Neutrophil (primary cell): ENCODE measurements at regions not wholly inside any gene's neighbourhood (a gene's known extent, or its start where the extent isn't known, plus 50 kb on each side); places are given as distances from the start of the nearest gene placed in this dataset.

Experiments
- H3K27ac ChIP-seq: fragments of 200-600 bp; sonication (generic); 2 replicates; pipeline ENCODE4 v1.5.1; 2016; ENCODE audit warnings: mild to moderate bottlenecking, moderate library complexity
- H3K27me3 ChIP-seq: fragments of 200-600 bp; sonication (generic); 2 replicates; pipeline ENCODE4 v1.6.0; 2016; ENCODE audit warnings: mild to moderate bottlenecking
- H3K36me3 ChIP-seq: fragments of 200-600 bp; sonication (generic); 2 replicates; pipeline ENCODE4 v1.5.1; 2017
- H3K4me1 ChIP-seq, 2 experiments: fragments of 200-600 bp in 1 of 2; sonication (generic) in 1 of 2; 1 replicate in 1 of 2; 2 replicates in 1 of 2; pipeline versions ENCODE4 v1.5.1 to v1.6.1; 2013 to 2016; ENCODE audit warnings: low read depth in 1 of 2, low read length in 1 of 2, mild to moderate bottlenecking in 1 of 2, moderate library complexity in 1 of 2; ENCODE audit not compliant: control insufficient read depth in 1 of 2, insufficient read depth in 1 of 2
- H3K4me3 ChIP-seq, 2 experiments: fragments of 200-600 bp in 1 of 2; sonication (generic) in 1 of 2; 1 replicate in 1 of 2; 2 replicates in 1 of 2; pipeline ENCODE4 v1.5.1; 2013 to 2016; ENCODE audit warnings: low read depth in 1 of 2, low read length in 1 of 2, mild to moderate bottlenecking in 1 of 2, moderate library complexity in 1 of 2
- H3K9me3 ChIP-seq: fragments of 200-600 bp; sonication (generic); 2 replicates; pipeline ENCODE4 v1.5.1; 2016
- CTCF ChIP-seq: fragments of 200-600 bp; sonication (generic); IDR thresholded peaks from 2 replicates; pipeline ENCODE4 v1.5.1; 2016; ENCODE audit warnings: antibody characterized with exemption

GRCh38 chr4:160880180-160880579, 1283.6 kb downstream of the FSTL5 start:
- Histone ChIP-seq H3K27me3 (no peaks in the 10 kb centered on the region), H3K27ac (no peak overlapping the region), H3K4me3 (no peak overlapping the region), H3K9me3 (no peaks in the 10 kb centered on the region), H3K36me3 (no peaks in the 10 kb centered on the region), H3K4me1 (no peaks in the 10 kb centered on the region)
- TF ChIP-seq CTCF, result no peak

DNA sequence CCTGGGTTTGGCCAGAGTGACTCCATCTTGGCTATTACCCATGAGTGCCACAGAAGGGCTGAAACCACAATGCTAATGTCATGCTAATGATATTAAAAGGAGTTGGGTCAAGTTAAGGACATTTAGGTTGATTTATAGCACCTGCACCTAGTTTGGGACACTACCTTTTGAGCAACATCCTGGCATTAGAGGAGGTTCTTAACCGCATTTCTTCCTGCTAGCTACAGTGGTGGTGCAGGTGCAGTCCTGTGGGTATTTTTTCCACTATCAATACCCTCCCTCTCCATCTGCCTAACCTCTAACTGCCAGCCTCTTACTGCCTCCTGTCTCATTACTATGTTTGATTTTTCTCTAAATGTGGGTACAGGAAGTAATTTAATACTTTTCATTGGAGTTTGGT, 1276.1 kb downstream of the FSTL5 start:
- no peaks in the 10 kb centered on the region for H3K9me3 ChIP-seq
- no peak for TF ChIP-seq CTCF

DNA sequence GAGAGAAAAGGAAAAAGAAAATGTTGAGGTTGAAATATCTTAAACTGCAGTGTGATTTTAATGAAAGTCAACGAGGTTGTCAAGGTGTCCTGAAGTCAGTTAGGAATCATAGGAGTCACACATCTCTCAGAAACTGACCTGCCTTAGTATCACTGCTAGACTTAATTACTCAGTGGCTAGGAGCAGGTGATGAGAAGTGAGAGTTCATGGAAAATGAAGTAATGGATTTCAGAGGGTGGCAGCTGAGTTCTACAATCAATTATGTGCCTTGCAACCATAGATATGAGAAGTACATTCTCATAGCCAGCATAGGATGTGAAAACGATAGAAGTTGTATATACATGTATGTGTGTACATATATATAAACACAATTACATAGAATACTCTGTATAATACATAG, 1269.7 kb downstream of the FSTL5 start:
- Histone ChIP-seq H3K9me3 (no peaks in the 10 kb centered on the region), H3K36me3 (no peaks in the 10 kb centered on the region), H3K4me1 (no peaks in the 10 kb centered on the region), H3K27me3 (no peaks in the 10 kb centered on the region), H3K4me3 (no peak overlapping the region), H3K27ac (no peak overlapping the region)
- TF ChIP-seq CTCF, result no peak

More for the DNA sequence above, 1276.1 kb downstream of the FSTL5 start:
- no peak overlapping the region for H3K27ac ChIP-seq
- no peaks in the 10 kb centered on the region for H3K27me3 ChIP-seq
- H3K4me1 ChIP-seq, result no peaks in the 10 kb centered on the region
- no peaks in the 10 kb centered on the region for H3K36me3 ChIP-seq
- no peak overlapping the region for H3K4me3 ChIP-seq

DNA sequence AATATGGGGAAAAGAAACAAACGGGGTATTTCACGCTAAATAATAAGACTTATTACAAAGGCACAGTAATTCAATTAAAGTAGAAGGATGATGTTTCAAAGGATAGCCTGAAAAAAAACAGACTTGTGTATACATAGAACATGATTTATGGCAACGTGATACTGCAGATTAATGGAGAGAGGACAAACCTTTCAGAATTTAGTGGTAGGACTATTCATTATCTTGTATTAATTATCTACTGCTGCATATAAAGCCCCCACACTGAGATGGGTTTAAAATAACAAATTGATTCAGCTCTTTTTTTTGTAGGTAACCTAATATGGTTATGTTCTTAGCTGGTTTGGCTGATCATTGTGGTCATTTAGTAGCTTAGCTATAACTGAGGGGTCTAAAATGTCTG, 1269.0 kb downstream of the FSTL5 start:
- Histone ChIP-seq H3K9me3 (no peaks in the 10 kb centered on the region), H3K27ac (no peak overlapping the region), H3K4me3 (no peak overlapping the region), H3K27me3 (no peaks in the 10 kb centered on the region), H3K4me1 (no peaks in the 10 kb centered on the region), H3K36me3 (no peaks in the 10 kb centered on the region)
- TF ChIP-seq CTCF, result no peak

GRCh38 chr4:160927311-160927710, 1236.5 kb downstream of the FSTL5 start:
- H3K4me1 ChIP-seq, result no peaks in the 10 kb centered on the region
- H3K36me3 ChIP-seq, result no peaks in the 10 kb centered on the region
- no peaks in the 10 kb centered on the region for H3K9me3 ChIP-seq
- TF ChIP-seq CTCF, result no peak
- no peak overlapping the region for H3K27ac ChIP-seq
- no peak overlapping the region for H3K4me3 ChIP-seq
- no peaks in the 10 kb centered on the region for H3K27me3 ChIP-seq

GRCh38 chr4:160928482-160928881, 1235.3 kb downstream of the FSTL5 start:
- no peak for TF ChIP-seq CTCF
- H3K27me3 ChIP-seq, result no peaks in the 10 kb centered on the region
- no peaks in the 10 kb centered on the region for H3K9me3 ChIP-seq
- H3K36me3 ChIP-seq, result no peaks in the 10 kb centered on the region
- H3K27ac ChIP-seq, result no peak overlapping the region
- H3K4me3 ChIP-seq, result no peak overlapping the region
- no peaks in the 10 kb centered on the region for H3K4me1 ChIP-seq
